H9 (cell line): ENCODE measurements at regions not wholly inside any gene's neighbourhood (a gene's known extent, or its start where the extent isn't known, plus 50 kb on each side); places are given as distances from the start of the nearest gene placed in this dataset.

Experiments used
- DNase-seq: peaks from one replicate; pipeline ENCODE4 v3.0.0-alpha.2; 2017
- H2AFZ ChIP-seq: one replicate; pipeline ENCODE4 v1.6.1; 2013; ENCODE audit warnings: mild to moderate bottlenecking, low read length, control low read depth, moderate library complexity
- H2AK5ac ChIP-seq: 2 replicates; pipeline ENCODE4 v1.6.1; 2013; ENCODE audit warnings: low read length, control low read depth, mixed read lengths; ENCODE audit not compliant: insufficient read length
- H2BK120ac ChIP-seq: one replicate; pipeline ENCODE4 v1.6.1; 2013; ENCODE audit warnings: low read depth, mild to moderate bottlenecking, low read length, control low read depth, inconsistent platforms; ENCODE audit not compliant: poor library complexity, severe bottlenecking
- H2BK12ac ChIP-seq: 2 replicates; pipeline ENCODE4 v1.6.1; 2013; ENCODE audit warnings: low read length, control low read depth, mixed read lengths, low read depth; ENCODE audit not compliant: insufficient read length
- H2BK15ac ChIP-seq: 2 replicates; pipeline ENCODE4 v1.6.1; 2013; ENCODE audit warnings: low read depth, low read length, control low read depth
- H2BK20ac ChIP-seq: one replicate; pipeline ENCODE4 v1.6.1; 2013; ENCODE audit warnings: low read depth, mild to moderate bottlenecking, low read length, control low read depth, inconsistent platforms; ENCODE audit not compliant: poor library complexity, severe bottlenecking
- H2BK5ac ChIP-seq: 2 replicates; pipeline ENCODE4 v1.6.1; 2013; ENCODE audit warnings: low read length, control low read depth, mixed read lengths; ENCODE audit not compliant: insufficient read length
- H3K14ac ChIP-seq: 2 replicates; pipeline ENCODE4 v1.6.1; 2013; ENCODE audit warnings: low read length, control low read depth; ENCODE audit not compliant: insufficient read depth
- H3K18ac ChIP-seq: 2 replicates; pipeline ENCODE4 v1.6.1; 2013; ENCODE audit warnings: low read depth, mild to moderate bottlenecking, mixed read lengths, low read length, control low read depth; ENCODE audit not compliant: insufficient read length
- H3K23ac ChIP-seq: 2 replicates; pipeline ENCODE4 v1.6.1; 2013; ENCODE audit warnings: low read length, control low read depth, mixed read lengths, low read depth; ENCODE audit not compliant: insufficient read length
- H3K23me2 ChIP-seq: 2 replicates; pipeline ENCODE4 v1.6.1; 2013; ENCODE audit warnings: low read depth, mild to moderate bottlenecking, mixed read lengths, low read length, control low read depth; ENCODE audit not compliant: insufficient read length, poor library complexity, severe bottlenecking
- H3K27ac ChIP-seq: 2 replicates; pipeline ENCODE4 v1.5.1; 2013; ENCODE audit warnings: low read length, control low read depth, mixed read lengths, low read depth; ENCODE audit not compliant: insufficient read length
- H3K27me3 ChIP-seq: 2 replicates; pipeline ENCODE4 v1.6.1; 2013; ENCODE audit warnings: low read length, control low read depth, inconsistent platforms; ENCODE audit not compliant: insufficient read depth
- H3K4ac ChIP-seq: 2 replicates; pipeline ENCODE4 v1.6.1; 2013; ENCODE audit warnings: low read depth, mild to moderate bottlenecking, control low read depth, inconsistent platforms, low read length, moderate library complexity
- H3K4me1 ChIP-seq: 2 replicates; pipeline ENCODE4 v1.6.1; 2013; ENCODE audit warnings: low read length, control low read depth, inconsistent platforms; ENCODE audit not compliant: insufficient read depth
- H3K4me2 ChIP-seq: 2 replicates; pipeline ENCODE4 v1.6.1; 2013; ENCODE audit warnings: low read length, control low read depth, mixed read lengths; ENCODE audit not compliant: insufficient read length, insufficient read depth
- H3K56ac ChIP-seq: 2 replicates; pipeline ENCODE4 v1.6.1; 2013; ENCODE audit warnings: low read depth, mild to moderate bottlenecking, mixed read lengths, low read length, control low read depth; ENCODE audit not compliant: insufficient read length
- H3K79me1 ChIP-seq: 2 replicates; pipeline ENCODE4 v1.6.1; 2013; ENCODE audit warnings: low read depth, mild to moderate bottlenecking, moderate library complexity, low read length, control low read depth, inconsistent platforms; ENCODE audit not compliant: insufficient read depth, poor library complexity, severe bottlenecking
- H3K79me2 ChIP-seq: 2 replicates; pipeline ENCODE4 v1.6.1; 2013; ENCODE audit warnings: low read length, control low read depth, inconsistent platforms; ENCODE audit not compliant: insufficient read depth
- H3K9ac ChIP-seq: 2 replicates; pipeline ENCODE4 v1.6.1; 2013; ENCODE audit warnings: low read length, control low read depth, mixed read lengths; ENCODE audit not compliant: insufficient read length; ENCODE audit errors: extremely low read depth
- H3K9me3 ChIP-seq: one replicate; pipeline ENCODE4 v1.6.1; 2013; ENCODE audit warnings: low read depth, low read length, inconsistent platforms; ENCODE audit not compliant: control insufficient read depth
- H3T11ph ChIP-seq: one replicate; pipeline ENCODE4 v1.6.1; 2013; ENCODE audit warnings: mild to moderate bottlenecking, low read length, control low read depth, inconsistent platforms
- H4K20me1 ChIP-seq: one replicate; pipeline ENCODE4 v1.6.1; 2013; ENCODE audit not compliant: control insufficient read depth, insufficient read length, insufficient read depth
- H4K5ac ChIP-seq: 2 replicates; pipeline ENCODE4 v1.6.1; 2013; ENCODE audit warnings: low read depth, mild to moderate bottlenecking, mixed read lengths, low read length, control low read depth; ENCODE audit not compliant: insufficient read length
- H4K8ac ChIP-seq: replicated peaks from 2 replicates; pipeline ENCODE4 v1.6.1; 2013; ENCODE audit warnings: low read length, control low read depth, mixed read lengths, low read depth; ENCODE audit not compliant: insufficient read length
- H4K91ac ChIP-seq: 2 replicates; pipeline ENCODE4 v1.6.1; 2013; ENCODE audit warnings: low read depth, mild to moderate bottlenecking, moderate library complexity, mixed read lengths, low read length, control low read depth; ENCODE audit not compliant: insufficient read length
- H3K27ac Mint-ChIP-seq, 3 experiments: 2 replicates in 2 of 3; 3 replicates in 1 of 3; pipeline ENCODE4 v1.8.0; 2020 to 2021; ENCODE audit warnings: mixed read lengths in 3 of 3, mild to moderate bottlenecking in 1 of 3, moderate library complexity in 1 of 3
- H3K27me3 Mint-ChIP-seq: 2 replicates; pipeline ENCODE4 v1.8.0; 2021; ENCODE audit warnings: low read depth, mild to moderate bottlenecking, moderate library complexity, mixed read lengths
- H3K36me3 Mint-ChIP-seq, 3 experiments: 2 replicates in 2 of 3; 3 replicates in 1 of 3; pipeline ENCODE4 v1.8.0; 2020 to 2021; ENCODE audit warnings: low read depth in 3 of 3, mixed read lengths in 3 of 3; ENCODE audit not compliant: insufficient read depth in 1 of 3
- H3K4me1 Mint-ChIP-seq, 2 experiments: 2 replicates each; pipeline ENCODE4 v1.8.0; 2020; ENCODE audit warnings: mixed read lengths in 2 of 2
- H3K4me3 Mint-ChIP-seq, 2 experiments: 2 replicates in 1 of 2; 3 replicates in 1 of 2; pipeline ENCODE4 v1.8.0; 2020 to 2021; ENCODE audit warnings: mild to moderate bottlenecking in 2 of 2, mixed read lengths in 2 of 2, moderate library complexity in 1 of 2
- H3K9me3 Mint-ChIP-seq, 2 experiments: 2 replicates in 1 of 2; 3 replicates in 1 of 2; pipeline ENCODE4 v1.8.0; 2020; ENCODE audit warnings: mild to moderate bottlenecking in 2 of 2, mixed read lengths in 2 of 2, moderate library complexity in 1 of 2
- CTCF ChIP-seq: fragments of 200-600 bp; sonication (generic); conservative IDR thresholded peaks from 3 replicates; pipeline ENCODE4 v1.8.0; 2021; ENCODE audit warnings: antibody characterized with exemption, mild to moderate bottlenecking
- WGBS: extraction: QIAGEN DNeasy Blood & Tissue Kit; methylation state at CpG from one replicate; pipeline ENCODE4 v1.1.7; 2013; ENCODE audit warnings: missing lambda C conversion rate, low lambda C conversion rate, mixed read lengths; ENCODE audit not compliant: insufficient read length; ENCODE audit errors: extremely low coverage; 5-methylcytosine and 5-hydroxymethylcytosine counted together

GRCh38 chr6:141464896-141465295, 667.8 kb upstream of the GJE1 start:
- H3K27me3 ChIP-seq = no peaks in the 10 kb centered on the region
- H2BK15ac ChIP-seq = no peak overlapping the region
- H2BK12ac ChIP-seq = no peak overlapping the region
- H3K36me3 Mint-ChIP-seq = peaks cover 9 to 14% (median 11%) of the 10 kb centered on the region in 3 experiments
- H4K20me1 ChIP-seq = no peaks in the 10 kb centered on the region
- H4K5ac ChIP-seq = no peak overlapping the region
- H2AFZ ChIP-seq = no peak overlapping the region
- H3K9me3 ChIP-seq = no peaks in the 10 kb centered on the region
- no peak for TF ChIP-seq CTCF
- H3K4me3 Mint-ChIP-seq = no peak overlapping the region
- no peak overlapping the region for H2BK120ac ChIP-seq
- H3K14ac ChIP-seq = no peak overlapping the region
- no peak overlapping the region for H3K27ac ChIP-seq
- no peak overlapping the region for H3K27ac Mint-ChIP-seq
- H3K79me2 ChIP-seq = no peaks in the 10 kb centered on the region
- no peak overlapping the region for H3K4ac ChIP-seq
- H2AK5ac ChIP-seq = no peak overlapping the region
- H3K18ac ChIP-seq = no peak overlapping the region
- no peak overlapping the region for H3T11ph ChIP-seq
- H2BK20ac ChIP-seq = no peak overlapping the region
- H3K23ac ChIP-seq = no peak overlapping the region
- H3K9me3 Mint-ChIP-seq = peaks cover 5 to 12% of the 10 kb centered on the region in 2 experiments
- no peak overlapping the region for H3K4me2 ChIP-seq
- H4K8ac ChIP-seq = no peak overlapping the region
- no peaks in the 10 kb centered on the region; the same call in 1 of the 2 replicates for H3K27me3 Mint-ChIP-seq
- H3K9ac ChIP-seq = no peak overlapping the region
- H2BK5ac ChIP-seq = no peak overlapping the region
- no peak overlapping the region for H3K56ac ChIP-seq
- no peaks in the 10 kb centered on the region for H3K79me1 ChIP-seq
- no CpG with 5 or more reads among the region's 2 CpGs for WGBS
- DNase-seq = no peak
- H4K91ac ChIP-seq = no peak overlapping the region
- no peaks in the 10 kb centered on the region; the same call in 1 of the 2 replicates for H3K4me1 ChIP-seq
- peaks cover 23 to 25% of the 10 kb centered on the region in 2 experiments for H3K4me1 Mint-ChIP-seq
- no peaks in the 10 kb centered on the region for H3K23me2 ChIP-seq
